HG02588 (cell line): ENCODE measurements at regions not wholly inside any gene's neighbourhood (a gene's known extent, or its start where the extent isn't known, plus 50 kb on each side); places are given as distances from the start of the nearest gene placed in this dataset.

ENCODE experiments used
- ATAC-seq: cut with Tn5 transposase; IDR thresholded peaks from one replicate; pipeline ENCODE4 v1.9.1; 2021; ENCODE audit warnings: mild to moderate bottlenecking, moderate library complexity; ENCODE audit not compliant: unreplicated experiment

DNA sequence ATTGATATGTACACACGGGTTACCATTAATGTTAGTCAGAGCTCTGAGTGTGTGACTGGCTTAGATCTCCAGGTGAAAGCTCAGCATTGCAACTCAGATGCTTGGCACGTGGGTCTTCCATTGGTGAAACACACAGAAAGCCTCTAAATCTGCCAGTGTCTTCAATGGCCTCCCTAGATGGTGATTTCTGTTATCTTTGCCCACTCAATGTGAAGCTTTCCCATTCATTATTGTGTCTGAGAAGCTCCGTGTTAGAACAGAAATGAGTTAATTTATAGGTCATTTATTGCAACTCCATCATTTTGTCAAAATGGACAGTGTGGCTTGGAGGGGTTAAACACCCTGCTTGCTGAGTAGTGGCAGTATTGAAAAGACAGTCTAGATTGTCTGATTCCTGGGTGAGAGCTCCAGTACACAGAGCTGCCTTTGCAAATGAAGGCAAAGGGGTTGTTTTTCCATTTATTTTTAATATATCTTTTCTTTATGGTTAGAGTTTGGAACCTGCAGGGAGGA is 64.7 kb upstream of the GCFC2 start:
- no peak for ATAC-seq

DNA sequence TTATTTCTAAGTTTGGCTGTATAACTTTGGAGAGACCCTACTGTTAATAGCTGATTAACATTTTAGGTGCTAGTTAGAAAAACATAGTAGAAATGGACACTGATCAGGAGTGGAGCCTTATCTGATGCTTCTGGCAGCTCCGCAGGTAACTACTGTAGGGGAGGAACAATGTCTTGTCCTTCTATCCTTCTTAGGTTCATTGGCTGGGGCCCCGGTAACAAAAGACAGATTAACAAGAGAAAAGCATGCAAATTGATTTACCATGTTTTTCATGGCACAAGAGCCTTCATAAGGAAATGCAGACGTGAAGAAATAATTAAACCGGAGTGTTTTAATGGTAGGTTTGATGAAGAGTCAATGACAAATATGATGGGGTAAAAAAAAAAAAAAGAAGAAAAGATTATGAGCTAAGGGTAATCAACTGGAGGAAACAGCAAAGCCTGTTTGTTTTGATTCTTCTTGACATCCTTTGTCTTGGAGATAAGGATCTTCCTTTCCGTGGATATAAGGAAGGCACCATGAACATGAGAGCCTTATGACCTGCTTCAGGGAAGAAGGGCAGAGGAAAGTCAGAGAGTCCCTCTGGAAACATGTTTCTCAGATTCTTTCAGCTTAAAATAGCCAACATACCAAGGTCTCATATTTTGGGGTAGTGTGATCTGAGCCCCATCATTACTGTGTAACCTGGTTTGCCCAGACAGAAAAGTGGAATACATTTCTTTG is 62.4 kb upstream of the GCFC2 start:
- ATAC-seq: no peak

DNA sequence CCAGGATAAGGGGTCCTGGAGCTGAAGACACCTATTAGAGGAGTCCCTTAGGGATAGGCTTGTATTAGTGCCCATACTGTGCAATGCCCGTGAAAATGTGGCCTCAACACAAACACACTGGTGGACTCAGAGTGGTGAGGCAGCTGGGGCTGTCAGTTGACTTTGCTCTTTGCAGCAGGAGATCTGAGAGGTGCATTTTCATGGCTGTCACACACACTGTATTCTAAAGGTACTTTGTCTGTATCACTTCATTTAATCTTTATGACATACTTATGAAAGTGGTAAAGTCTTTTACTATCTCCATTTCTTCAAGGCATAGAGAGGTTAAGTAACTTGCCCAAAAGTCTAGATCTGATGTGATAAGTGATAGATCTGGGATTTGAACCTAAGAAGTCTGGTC is 55.1 kb upstream of the GCFC2 start:
- ATAC-seq: no peak

DNA sequence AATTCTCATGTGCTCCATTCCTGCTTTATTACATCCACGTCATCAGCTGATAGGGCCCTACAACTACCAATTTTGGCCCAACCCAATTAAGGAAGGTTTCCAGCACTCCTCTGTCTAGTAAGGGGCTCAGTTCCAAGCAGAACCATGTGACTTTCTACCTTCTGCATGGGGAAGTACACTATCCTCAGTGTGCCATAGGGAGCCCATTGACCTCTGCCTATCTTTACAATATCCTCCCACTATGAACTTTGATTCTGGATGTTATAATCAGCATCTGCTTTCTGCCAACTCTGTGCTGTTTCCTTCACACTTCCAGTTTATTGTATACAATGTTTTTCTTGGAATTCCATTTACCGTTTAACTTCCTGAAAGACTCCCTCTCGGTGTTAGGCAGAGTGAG is 53.9 kb upstream of the GCFC2 start:
- ATAC-seq: no peak
